Pancreas (tissue), 10 donors: ENCODE measurements at regions not wholly inside any gene's neighbourhood (a gene's known extent, or its start where the extent isn't known, plus 50 kb on each side); places are given as distances from the start of the nearest gene placed in this dataset.

Experiments
- ATAC-seq, 4 donors: fragments of 200-7000 bp; cut with Tn5 transposase; one replicate each; pipeline versions ENCODE4 v1.8.0 to v1.9.1; 2020; ENCODE audit warnings: mild to moderate bottlenecking in 4 of 4, moderate library complexity in 4 of 4
- DNase-seq, 6 donors: peaks; one replicate each; pipeline ENCODE4 v3.0.0-alpha.2; 2020
- FAIRE-seq: peaks from 2 replicates; lab custom pipeline; 2012; peaks lifted over from hg19 to GRCh38; lab: Jason Lieb, UNC
- H3K27ac ChIP-seq, 4 donors: fragments of 200-600 bp; sonication (generic); 1 replicate in 3 of 4; 2 replicates in 1 of 4; pipeline versions ENCODE4 v1.5.0 to v1.8.0; 2020
- H3K27me3 ChIP-seq, 4 donors: fragments of 200-600 bp; one replicate each; pipeline ENCODE4 v1.8.0; 2021
- H3K36me3 ChIP-seq, 3 donors: fragments of 200-600 bp; sonication (generic) in 1 of 3; one replicate each; pipeline versions ENCODE4 v1.5.0 to v1.8.0; 2020 to 2021
- H3K4me1 ChIP-seq, 3 donors: fragments of 200-600 bp; one replicate each; pipeline ENCODE4 v1.8.0; 2021
- H3K4me3 ChIP-seq, 4 donors: fragments of 200-600 bp; sonication (generic) in 2 of 4; one replicate each; pipeline versions ENCODE4 v1.5.0 to v1.8.0; 2020 to 2021
- H3K9me3 ChIP-seq, 4 donors: fragments of 200-600 bp; one replicate each; pipeline ENCODE4 v1.8.0; 2021
- WGBS, 2 donors: extraction: QIAGEN DNeasy Blood & Tissue Kit; methylation state at CpG; one replicate each; pipeline ENCODE4 v1.1.7; 2013; 5-methylcytosine and 5-hydroxymethylcytosine counted together
- intact Hi-C, 3 donors: fragments of 100-400 bp; cut with DNase I; formaldehyde crosslinking; loops; one replicate each; pipeline versions ENCODE4 v1.11.1 to v1.14.2; 2022
- TF ChIP-seq, protein P1 (sequence below), 4 donors: fragments of 200-600 bp; sonication (generic) in 3 of 4; IDR thresholded peaks; one replicate each; pipeline versions ENCODE4 v1.5.0 to v1.8.0; 2021; ENCODE audit warnings: antibody characterized with exemption in 4 of 4
- donor health status: healthy with polysubstance abuse.
- donor health status: DM: no; HTN: no; CAD: no; lungs with moderate emphysema.
- donor health status: DM: no; HTN: no; CAD: no.
- donor health status: control.
- donor health status: control.
- donor health status: Bipolar disorder and iron deficiency.
- donor health status: DM: yes; HTN: yes; CAD: no.
- donor health status: DM: no; HTN: no; CAD: no.
- donor health status: DM: no; HTN: no; CAD: no.
- donor health status: DM: yes; HTN: yes; CAD: no.

DNA sequence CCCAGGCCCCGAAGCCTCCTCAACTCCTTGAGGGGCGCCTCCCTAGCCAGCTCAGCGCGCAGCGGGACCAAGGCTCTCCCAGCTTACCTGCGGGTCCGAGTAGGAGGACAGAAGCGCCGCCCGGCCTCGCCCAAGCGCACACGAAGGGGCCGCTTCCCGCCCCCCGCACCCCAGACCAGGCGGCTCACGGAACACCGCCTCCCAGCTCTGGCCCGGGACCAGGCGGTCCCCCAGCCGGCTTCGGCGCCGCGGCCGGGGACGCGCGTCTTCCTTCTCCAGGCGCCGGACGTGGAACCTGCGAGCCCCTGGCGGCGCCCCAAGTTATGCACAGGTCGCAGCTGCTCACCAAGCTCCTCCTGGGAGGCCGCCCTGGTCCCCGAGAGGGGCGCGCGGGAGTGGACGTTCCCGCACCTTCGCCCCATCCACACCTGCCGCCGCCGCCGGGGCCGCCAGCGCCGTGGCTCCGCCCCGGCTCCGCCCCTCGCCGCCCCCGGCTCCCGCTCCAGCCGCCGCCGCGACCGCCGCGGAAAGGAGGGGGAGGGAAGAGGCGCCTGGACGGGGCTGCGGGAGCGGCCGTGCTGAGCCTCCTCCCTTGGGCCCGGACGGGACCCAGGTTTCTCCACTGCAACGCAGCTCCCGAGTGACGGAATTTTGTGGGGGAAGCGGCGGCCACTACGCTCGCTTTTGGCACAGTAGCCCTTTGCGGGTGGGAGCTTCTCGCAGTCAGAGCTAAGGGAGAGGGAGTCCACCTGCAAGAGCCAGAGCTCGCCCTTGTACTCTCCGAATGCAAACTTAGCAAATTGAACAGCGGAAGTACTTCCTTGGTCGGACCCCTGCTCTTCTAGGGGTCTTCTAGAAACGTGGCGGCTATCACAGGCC, 77.5 kb upstream of the IFNE start:
- H3K4me1 ChIP-seq, result peaks cover 0 to 6% (median 5%) of the 10 kb centered on the region in 3 donors
- TF ChIP-seq, protein P1, sequence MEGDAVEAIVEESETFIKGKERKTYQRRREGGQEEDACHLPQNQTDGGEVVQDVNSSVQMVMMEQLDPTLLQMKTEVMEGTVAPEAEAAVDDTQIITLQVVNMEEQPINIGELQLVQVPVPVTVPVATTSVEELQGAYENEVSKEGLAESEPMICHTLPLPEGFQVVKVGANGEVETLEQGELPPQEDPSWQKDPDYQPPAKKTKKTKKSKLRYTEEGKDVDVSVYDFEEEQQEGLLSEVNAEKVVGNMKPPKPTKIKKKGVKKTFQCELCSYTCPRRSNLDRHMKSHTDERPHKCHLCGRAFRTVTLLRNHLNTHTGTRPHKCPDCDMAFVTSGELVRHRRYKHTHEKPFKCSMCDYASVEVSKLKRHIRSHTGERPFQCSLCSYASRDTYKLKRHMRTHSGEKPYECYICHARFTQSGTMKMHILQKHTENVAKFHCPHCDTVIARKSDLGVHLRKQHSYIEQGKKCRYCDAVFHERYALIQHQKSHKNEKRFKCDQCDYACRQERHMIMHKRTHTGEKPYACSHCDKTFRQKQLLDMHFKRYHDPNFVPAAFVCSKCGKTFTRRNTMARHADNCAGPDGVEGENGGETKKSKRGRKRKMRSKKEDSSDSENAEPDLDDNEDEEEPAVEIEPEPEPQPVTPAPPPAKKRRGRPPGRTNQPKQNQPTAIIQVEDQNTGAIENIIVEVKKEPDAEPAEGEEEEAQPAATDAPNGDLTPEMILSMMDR (IDR thresholded peaks at IDR 0.05), result no peak
- H3K4me3 ChIP-seq, result peak overlapping the region; percentile 37 to 57 (median 42)
- H3K9me3 ChIP-seq, result no peaks in the 10 kb centered on the region
- FAIRE-seq (no peak), DNase-seq (peak; percentile 30 to 85 (median 53)), ATAC-seq (peak; percentile 85 to 97 (median 92))
- no peak overlapping the region for H3K27ac ChIP-seq
- intact Hi-C loops, result no loop called here
- no peaks in the 10 kb centered on the region for H3K36me3 ChIP-seq
- 0 to 1% methylated on average over 69 to 88 of the region's 88 CpGs for WGBS, 2 donors
- H3K27me3 ChIP-seq, result peaks cover 11 to 45% (median 34%) of the 10 kb centered on the region in 4 donors

DNA sequence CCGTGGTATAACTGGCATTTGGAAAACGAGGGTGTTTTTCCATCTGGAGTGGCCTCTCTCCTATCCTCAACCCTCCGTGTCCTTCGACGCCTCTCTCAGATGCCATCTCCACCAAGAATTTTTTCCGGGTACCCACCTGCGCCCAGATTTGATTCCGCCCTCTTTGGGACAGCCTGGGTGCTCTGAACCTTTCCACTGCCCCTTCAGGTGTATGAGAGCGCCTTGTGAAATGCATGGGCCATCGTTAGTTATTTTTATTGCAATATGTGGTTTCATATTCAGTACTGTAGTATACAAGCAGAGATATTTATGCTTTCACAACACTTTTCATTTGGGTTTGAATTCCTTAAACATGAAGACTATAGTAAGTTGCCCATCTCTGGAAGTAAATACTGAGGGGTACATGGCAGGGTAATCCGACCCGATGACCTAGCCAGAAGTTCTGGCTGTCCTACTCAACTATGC, 78.2 kb upstream of the IFNE start:
- Histone ChIP-seq H3K27ac (no peak overlapping the region), H3K27me3 (peaks cover 11 to 41% (median 31%) of the 10 kb centered on the region in 4 donors), H3K9me3 (no peaks in the 10 kb centered on the region), H3K4me1 (peaks cover 0 to 6% (median 5%) of the 10 kb centered on the region in 3 donors), H3K4me3 (peak overlapping the region in 2 of 4 donors; percentile 45 to 57), H3K36me3 (no peaks in the 10 kb centered on the region)
- 37 to 41% methylated on average over 12 of the region's 12 CpGs for WGBS, 2 donors
- FAIRE-seq, result no peak
- intact Hi-C loops, result no loop called here
- TF ChIP-seq, protein P1 (IDR thresholded peaks at IDR 0.05), result no peak
- DNase-seq, result no peak
- ATAC-seq, result peak; percentile 10 to 18 (median 16)

DNA sequence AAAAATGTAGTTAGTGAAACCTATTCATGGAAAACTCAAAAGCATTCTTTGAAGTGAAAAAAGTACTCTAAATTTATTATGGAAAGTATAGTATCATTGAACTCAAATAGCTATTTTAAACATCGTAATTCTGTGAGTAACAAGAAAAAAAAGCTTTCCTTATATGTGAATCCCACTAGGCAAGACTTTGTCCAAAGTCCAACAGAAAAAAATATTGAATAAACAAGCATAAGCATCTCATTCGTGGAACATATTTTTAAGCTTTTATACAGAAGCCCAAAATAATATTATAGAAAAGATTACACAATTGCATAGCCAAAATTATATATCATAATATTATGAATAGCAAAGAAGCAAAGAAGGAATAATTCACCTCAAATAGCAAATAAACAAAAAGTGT, 79.4 kb upstream of the IFNE start:
- FAIRE-seq, result no peak
- Histone ChIP-seq H3K27me3 (peaks cover 11 to 29% (median 20%) of the 10 kb centered on the region in 4 donors), H3K27ac (no peak overlapping the region), H3K4me3 (no peak overlapping the region), H3K9me3 (no peaks in the 10 kb centered on the region), H3K36me3 (no peaks in the 10 kb centered on the region), H3K4me1 (peaks cover 0 to 6% (median 5%) of the 10 kb centered on the region in 3 donors)
- intact Hi-C loops, result no loop called here
- TF ChIP-seq, protein P1 (IDR thresholded peaks at IDR 0.05), result no peak
- ATAC-seq, result no peak
- no peak for DNase-seq
- 45 to 48% methylated on average over 2 of the region's 2 CpGs for WGBS, 2 donors

DNA sequence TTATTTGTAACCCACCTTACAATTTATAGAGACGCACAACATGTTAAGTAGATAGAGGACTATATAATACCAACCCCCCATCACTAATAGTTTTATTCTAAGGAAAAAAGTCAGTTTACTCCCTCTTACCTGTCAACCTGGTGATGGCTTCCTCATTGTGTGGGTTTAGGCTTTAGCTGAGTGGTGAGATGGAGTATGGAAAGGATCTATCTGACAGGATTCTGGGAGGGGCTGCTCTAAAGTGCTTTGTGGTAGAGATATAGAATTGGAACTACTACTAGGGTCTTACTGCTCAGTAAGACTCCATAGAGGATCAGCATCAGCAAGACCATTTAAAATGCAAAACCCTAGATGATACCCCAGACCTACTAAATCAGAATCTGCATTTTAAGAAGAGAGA, 82.1 kb upstream of the IFNE start:
- intact Hi-C loops, result no loop called here
- Histone ChIP-seq H3K27ac (no peak overlapping the region), H3K36me3 (no peaks in the 10 kb centered on the region), H3K27me3 (peaks cover 0 to 12% (median 4%) of the 10 kb centered on the region in 4 donors), H3K9me3 (no peaks in the 10 kb centered on the region), H3K4me3 (no peak overlapping the region), H3K4me1 (peaks cover 0 to 3% (median 1%) of the 10 kb centered on the region in 3 donors)
- FAIRE-seq (no peak), ATAC-seq (no peak), DNase-seq (no peak)
- TF ChIP-seq, protein P1 (IDR thresholded peaks at IDR 0.05), result no peak
- 89 to 100% methylated on average over 1 of the region's 1 CpG for WGBS, 2 donors

DNA sequence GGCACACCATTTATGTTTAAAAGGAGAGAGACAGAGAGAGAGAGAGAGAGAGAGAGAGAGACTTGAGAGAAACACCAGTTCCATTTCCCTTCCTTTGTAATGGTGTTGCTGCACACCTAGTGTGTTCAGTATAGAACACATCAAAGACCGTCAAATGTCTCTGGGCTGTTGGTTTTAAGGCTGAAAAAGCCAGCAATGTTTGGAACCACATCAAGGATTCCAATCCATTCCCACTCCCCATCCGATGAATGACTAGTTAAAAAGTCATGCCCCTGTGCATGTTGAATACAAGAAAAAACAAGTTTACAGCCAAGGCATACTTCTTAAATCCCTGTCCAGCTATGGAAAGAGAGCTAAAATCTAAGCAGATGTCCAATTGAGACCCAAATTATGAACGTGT, 83.0 kb upstream of the IFNE start:
- Histone ChIP-seq H3K27ac (no peak overlapping the region), H3K4me1 (no peaks in the 10 kb centered on the region), H3K36me3 (no peaks in the 10 kb centered on the region), H3K27me3 (peaks cover 0 to 16% (median 3%) of the 10 kb centered on the region in 4 donors), H3K4me3 (no peak overlapping the region), H3K9me3 (no peaks in the 10 kb centered on the region)
- ATAC-seq (no peak), DNase-seq (no peak), FAIRE-seq (no peak)
- WGBS, 2 donors, result 52 to 65% methylated on average over 3 of the region's 3 CpGs
- intact Hi-C loops, result no loop called here
- TF ChIP-seq, protein P1 (IDR thresholded peaks at IDR 0.05), result no peak
